ENCODE measurements at regions not wholly inside any gene's neighbourhood (a gene's known extent, or its start where the extent isn't known, plus 50 kb on each side); places are given as distances from the start of the nearest gene placed in this dataset.

DNA sequence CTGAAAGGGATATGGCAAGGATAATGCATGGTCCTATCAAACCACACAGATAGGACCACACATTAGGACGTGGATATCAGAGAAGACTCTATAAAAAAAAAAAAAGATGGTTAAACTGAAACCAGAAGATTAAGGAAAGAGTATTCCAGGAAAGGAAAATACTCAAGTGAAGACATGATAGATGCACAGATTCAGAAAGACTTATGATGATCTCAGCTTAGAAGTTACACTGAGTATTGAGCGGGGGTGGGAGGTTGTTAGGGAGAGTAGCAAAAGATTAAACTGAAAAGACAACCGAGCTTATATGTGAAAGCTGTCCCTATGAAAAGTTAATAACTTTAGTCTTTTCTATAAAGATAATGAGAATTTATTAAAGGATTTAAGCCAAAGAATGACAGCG lies 211.0 kb upstream of the EMCN start:
- no peak for TF ChIP-seq POLR2A (IDR thresholded peaks at IDR 0.05)
- TF ChIP-seq, protein P1, sequence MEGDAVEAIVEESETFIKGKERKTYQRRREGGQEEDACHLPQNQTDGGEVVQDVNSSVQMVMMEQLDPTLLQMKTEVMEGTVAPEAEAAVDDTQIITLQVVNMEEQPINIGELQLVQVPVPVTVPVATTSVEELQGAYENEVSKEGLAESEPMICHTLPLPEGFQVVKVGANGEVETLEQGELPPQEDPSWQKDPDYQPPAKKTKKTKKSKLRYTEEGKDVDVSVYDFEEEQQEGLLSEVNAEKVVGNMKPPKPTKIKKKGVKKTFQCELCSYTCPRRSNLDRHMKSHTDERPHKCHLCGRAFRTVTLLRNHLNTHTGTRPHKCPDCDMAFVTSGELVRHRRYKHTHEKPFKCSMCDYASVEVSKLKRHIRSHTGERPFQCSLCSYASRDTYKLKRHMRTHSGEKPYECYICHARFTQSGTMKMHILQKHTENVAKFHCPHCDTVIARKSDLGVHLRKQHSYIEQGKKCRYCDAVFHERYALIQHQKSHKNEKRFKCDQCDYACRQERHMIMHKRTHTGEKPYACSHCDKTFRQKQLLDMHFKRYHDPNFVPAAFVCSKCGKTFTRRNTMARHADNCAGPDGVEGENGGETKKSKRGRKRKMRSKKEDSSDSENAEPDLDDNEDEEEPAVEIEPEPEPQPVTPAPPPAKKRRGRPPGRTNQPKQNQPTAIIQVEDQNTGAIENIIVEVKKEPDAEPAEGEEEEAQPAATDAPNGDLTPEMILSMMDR (IDR thresholded peaks at IDR 0.05), result no peak
- no peaks in the 10 kb centered on the region for H3K27me3 ChIP-seq
- 74% methylated on average over 4 of the region's 4 CpGs for WGBS, 2 donors
- no peaks in the 10 kb centered on the region for H3K36me3 ChIP-seq (ENCODE audit: low read depth, missing control alignments)
- no peak overlapping the region for H3K27ac ChIP-seq
- intact Hi-C loops (cut with DNase I; ENCODE audit: low total_unique reads), result no loop called here
- H3K4me3 ChIP-seq, result no peak overlapping the region
- H3K9me3 ChIP-seq, result no peaks in the 10 kb centered on the region
- H3K4me1 ChIP-seq, result no peaks in the 10 kb centered on the region
- DNase-seq, result no peak

DNA sequence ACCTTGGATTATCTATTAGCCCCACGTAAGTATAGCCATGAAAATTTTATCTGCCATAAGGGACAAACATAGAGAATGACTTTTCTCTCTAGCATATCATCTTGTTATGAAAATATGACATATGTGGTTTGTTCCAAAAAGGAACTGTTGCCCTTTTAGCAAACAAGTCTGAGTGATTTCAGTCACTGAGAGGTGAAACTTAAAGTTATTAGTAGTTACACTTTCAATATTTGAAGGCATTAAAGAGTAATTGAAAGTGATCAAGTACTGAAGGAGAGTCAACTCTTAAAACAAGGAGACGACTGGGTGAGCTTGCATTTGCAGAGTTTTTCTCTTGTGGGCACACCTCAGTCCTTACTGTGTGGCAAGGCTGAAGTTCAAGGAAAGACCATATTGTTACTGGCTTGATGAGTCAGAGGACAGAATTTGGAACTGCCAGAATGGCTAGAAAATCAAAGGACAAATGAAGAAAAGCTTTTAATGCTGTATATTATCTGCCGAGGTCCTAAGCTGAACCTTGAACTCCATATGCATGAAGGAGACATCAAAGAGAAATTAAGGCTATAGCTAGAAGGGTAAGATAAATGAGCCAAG lies 205.1 kb upstream of the EMCN start:
- Histone ChIP-seq H3K27me3 (no peaks in the 10 kb centered on the region), H3K9me3 (no peaks in the 10 kb centered on the region), H3K36me3 (ENCODE audit: low read depth, missing control alignments) (no peaks in the 10 kb centered on the region), H3K4me3 (no peak overlapping the region), H3K27ac (no peak overlapping the region), H3K4me1 (no peaks in the 10 kb centered on the region)
- TF ChIP-seq, protein P1 (IDR thresholded peaks at IDR 0.05), result no peak
- TF ChIP-seq POLR2A (IDR thresholded peaks at IDR 0.05), result no peak
- intact Hi-C loops (cut with DNase I; ENCODE audit: low total_unique reads), result no loop called here
- DNase-seq, result no peak
- 70 to 78% methylated on average over 3 of the region's 3 CpGs for WGBS, 2 donors

DNA sequence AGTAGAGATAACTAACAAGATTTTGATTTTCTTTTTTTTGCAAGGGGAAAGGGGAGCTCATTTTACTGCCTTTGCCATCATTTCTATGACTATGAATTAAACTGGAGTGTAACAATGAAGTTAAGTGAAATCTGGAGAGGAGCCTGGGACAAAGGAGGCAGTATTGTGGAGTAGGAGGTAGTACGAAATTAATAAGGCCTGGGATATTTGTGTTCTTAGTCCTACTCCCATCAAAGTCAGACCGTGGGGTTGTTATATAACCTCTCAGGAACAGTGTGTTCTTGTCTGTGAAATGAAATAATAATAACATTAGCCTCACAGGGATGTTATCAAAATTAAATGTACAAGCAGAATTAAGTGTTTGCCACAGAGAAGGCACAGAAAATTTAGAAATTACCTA lies 204.3 kb upstream of the EMCN start:
- Histone ChIP-seq H3K9me3 (no peaks in the 10 kb centered on the region), H3K36me3 (ENCODE audit: low read depth, missing control alignments) (no peaks in the 10 kb centered on the region), H3K4me3 (no peak overlapping the region), H3K27me3 (no peaks in the 10 kb centered on the region), H3K4me1 (no peaks in the 10 kb centered on the region), H3K27ac (no peak overlapping the region)
- 22 to 30% methylated on average over 2 of the region's 2 CpGs for WGBS, 2 donors
- intact Hi-C loops (cut with DNase I; ENCODE audit: low total_unique reads), result no loop called here
- TF ChIP-seq, protein P1 (IDR thresholded peaks at IDR 0.05), result no peak
- no peak for TF ChIP-seq POLR2A (IDR thresholded peaks at IDR 0.05)
- no peak for DNase-seq

DNA sequence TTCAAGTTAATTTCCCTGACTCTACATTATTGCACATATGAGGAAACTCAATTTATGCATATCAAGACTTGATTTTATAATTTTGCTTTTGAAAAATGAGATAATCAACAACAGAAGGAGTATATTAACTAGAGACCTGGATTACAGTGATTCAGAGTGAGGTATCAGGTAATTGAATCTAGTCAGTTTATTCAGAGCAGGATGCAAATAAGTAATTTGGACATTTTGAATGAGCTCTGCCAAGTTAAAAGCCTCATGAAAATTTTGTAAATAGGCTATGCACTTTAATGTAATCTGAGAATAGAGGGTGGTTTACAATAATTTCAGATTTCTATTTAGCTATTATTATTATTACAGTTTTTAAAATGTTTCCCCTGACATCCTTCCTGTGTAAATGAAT lies 203.7 kb upstream of the EMCN start:
- TF ChIP-seq, protein P1 (IDR thresholded peaks at IDR 0.05), result no peak
- no peak for TF ChIP-seq POLR2A (IDR thresholded peaks at IDR 0.05)
- Histone ChIP-seq H3K27me3 (no peaks in the 10 kb centered on the region), H3K4me3 (no peak overlapping the region), H3K27ac (no peak overlapping the region), H3K36me3 (ENCODE audit: low read depth, missing control alignments) (no peaks in the 10 kb centered on the region), H3K9me3 (no peaks in the 10 kb centered on the region), H3K4me1 (no peaks in the 10 kb centered on the region)
- intact Hi-C loops (cut with DNase I; ENCODE audit: low total_unique reads), result no loop called here
- DNase-seq, result no peak

DNA sequence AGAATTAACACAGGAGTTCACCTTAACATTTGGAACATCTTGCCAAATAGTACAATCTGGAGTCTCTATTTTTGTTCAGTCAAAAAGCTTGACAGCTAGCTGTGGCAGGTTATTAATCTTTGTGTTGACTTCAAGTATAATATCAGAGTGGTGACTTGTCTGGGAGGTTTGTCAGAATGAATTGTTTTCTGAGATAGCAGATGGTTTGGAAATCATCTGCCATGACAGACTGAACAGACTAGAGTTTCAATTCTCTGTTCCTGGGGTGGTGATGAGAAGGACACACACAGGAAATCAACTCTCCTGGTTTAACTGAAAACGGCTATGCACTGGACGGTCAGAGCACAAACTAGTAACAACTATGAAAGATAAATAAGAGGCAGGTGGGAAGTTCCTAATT lies 203.3 kb upstream of the EMCN start:
- intact Hi-C loops (cut with DNase I; ENCODE audit: low total_unique reads), result no loop called here
- Histone ChIP-seq H3K4me1 (no peaks in the 10 kb centered on the region), H3K36me3 (ENCODE audit: low read depth, missing control alignments) (no peaks in the 10 kb centered on the region), H3K9me3 (no peaks in the 10 kb centered on the region), H3K27ac (no peak overlapping the region), H3K4me3 (no peak overlapping the region), H3K27me3 (no peaks in the 10 kb centered on the region)
- no peak for DNase-seq
- TF ChIP-seq, protein P1 (IDR thresholded peaks at IDR 0.05), result no peak
- no peak for TF ChIP-seq POLR2A (IDR thresholded peaks at IDR 0.05)
- WGBS, 2 donors, result 46 to 72% methylated on average over 2 of the region's 2 CpGs
